Retinal pigment epithelial cell (primary cell): ENCODE measurements at regions not wholly inside any gene's neighbourhood (a gene's known extent, or its start where the extent isn't known, plus 50 kb on each side); places are given as distances from the start of the nearest gene placed in this dataset.
"Not testable (repeated sequence)": the region's sequence is repeated elsewhere in the genome, so short reads cannot be mapped to it uniquely, and the experiment has no call there.

Experiments
- DNase-seq: peaks from one replicate; pipeline ENCODE4 v3.0.0-alpha.2; 2010; ENCODE audit warnings: low read depth
- H3K4me3 ChIP-seq: 2 replicates; pipeline ENCODE4 v1.5.1; 2011; ENCODE audit warnings: mild to moderate bottlenecking, low read length, control low read depth, moderate library complexity
- TF ChIP-seq, protein P1 (sequence below): conservative IDR thresholded peaks from 2 replicates; pipeline ENCODE4 v1.5.1; 2011; ENCODE audit warnings: low read depth, low read length, control low read depth, inconsistent platforms

DNA sequence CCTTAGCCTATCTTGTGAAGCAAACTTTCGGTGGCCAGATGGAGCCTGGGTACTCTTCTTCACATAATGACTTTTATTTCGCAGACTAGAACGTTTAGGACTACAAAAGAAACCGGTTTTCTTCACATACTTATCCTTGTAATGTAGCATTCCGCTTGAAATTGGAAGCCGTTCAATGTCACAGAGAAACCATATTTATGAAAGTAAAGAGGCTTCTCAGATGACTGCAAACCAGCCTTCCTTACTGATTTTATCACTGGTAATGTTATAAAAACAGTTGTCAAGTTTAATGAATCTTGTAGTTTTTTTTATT is 94.1 kb downstream of the PPIAL4G start:
- H3K4me3 ChIP-seq = peak overlapping the region; percentile 53
- TF ChIP-seq, protein P1, sequence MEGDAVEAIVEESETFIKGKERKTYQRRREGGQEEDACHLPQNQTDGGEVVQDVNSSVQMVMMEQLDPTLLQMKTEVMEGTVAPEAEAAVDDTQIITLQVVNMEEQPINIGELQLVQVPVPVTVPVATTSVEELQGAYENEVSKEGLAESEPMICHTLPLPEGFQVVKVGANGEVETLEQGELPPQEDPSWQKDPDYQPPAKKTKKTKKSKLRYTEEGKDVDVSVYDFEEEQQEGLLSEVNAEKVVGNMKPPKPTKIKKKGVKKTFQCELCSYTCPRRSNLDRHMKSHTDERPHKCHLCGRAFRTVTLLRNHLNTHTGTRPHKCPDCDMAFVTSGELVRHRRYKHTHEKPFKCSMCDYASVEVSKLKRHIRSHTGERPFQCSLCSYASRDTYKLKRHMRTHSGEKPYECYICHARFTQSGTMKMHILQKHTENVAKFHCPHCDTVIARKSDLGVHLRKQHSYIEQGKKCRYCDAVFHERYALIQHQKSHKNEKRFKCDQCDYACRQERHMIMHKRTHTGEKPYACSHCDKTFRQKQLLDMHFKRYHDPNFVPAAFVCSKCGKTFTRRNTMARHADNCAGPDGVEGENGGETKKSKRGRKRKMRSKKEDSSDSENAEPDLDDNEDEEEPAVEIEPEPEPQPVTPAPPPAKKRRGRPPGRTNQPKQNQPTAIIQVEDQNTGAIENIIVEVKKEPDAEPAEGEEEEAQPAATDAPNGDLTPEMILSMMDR = no peak
- no peak for DNase-seq

DNA sequence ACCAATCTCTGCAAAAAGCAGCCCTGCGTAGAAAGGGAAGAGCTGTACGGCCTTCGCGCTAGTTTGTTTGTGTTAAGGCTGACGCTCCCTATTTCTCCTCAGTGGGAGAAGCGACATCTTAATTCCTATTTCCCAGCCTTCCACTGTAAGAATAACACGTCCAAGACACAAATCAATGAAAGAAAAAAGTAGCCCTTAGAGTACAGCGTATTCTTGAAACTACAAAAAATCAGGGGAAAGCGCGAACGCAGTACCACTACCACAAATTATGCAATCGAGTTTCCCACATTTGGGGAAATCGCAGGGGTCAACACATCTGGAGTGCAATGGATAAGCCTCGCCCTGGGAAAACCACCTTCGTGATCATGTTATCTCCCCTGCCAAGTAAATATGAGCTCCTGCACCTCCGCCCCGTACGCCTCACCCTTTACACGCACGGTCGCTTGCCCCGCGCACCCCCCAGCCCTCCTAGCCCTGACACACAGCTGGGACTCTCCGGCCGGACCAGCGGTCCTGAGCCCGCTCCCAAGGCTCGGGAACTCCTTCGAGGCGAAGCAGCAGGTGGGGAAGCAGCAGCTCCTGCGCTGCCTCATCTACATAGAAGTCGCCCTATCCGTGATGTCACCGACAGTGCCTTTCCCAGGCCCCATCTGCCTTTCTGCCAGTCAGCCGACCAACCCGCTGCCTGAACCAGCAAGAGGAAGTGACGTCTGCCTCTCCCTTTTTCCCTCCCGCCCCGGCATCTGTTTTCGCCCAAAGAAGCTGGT is 94.7 kb downstream of the PPIAL4G start:
- H3K4me3 ChIP-seq = peak overlapping the region; percentile 53
- peak; percentile 82 for DNase-seq
- TF ChIP-seq, protein P1 = no peak

DNA sequence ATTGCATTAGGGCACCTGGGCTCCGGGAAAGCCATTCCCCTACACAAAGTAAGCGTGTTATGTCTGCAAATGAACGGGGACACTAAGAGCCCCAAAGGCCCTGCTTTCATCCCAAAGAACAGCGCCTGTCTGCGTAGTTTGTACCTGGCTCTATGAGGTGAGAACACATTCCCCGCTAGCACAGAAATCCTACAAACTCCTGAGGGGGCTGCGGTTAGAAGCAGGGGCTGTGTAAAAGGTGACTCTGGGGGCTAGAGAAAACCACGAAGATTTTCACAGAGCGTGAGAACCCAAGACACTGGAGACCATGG is 95.2 kb downstream of the PPIAL4G start:
- peak overlapping the region; percentile 53 for H3K4me3 ChIP-seq
- not testable (repeated sequence) for DNase-seq

DNA sequence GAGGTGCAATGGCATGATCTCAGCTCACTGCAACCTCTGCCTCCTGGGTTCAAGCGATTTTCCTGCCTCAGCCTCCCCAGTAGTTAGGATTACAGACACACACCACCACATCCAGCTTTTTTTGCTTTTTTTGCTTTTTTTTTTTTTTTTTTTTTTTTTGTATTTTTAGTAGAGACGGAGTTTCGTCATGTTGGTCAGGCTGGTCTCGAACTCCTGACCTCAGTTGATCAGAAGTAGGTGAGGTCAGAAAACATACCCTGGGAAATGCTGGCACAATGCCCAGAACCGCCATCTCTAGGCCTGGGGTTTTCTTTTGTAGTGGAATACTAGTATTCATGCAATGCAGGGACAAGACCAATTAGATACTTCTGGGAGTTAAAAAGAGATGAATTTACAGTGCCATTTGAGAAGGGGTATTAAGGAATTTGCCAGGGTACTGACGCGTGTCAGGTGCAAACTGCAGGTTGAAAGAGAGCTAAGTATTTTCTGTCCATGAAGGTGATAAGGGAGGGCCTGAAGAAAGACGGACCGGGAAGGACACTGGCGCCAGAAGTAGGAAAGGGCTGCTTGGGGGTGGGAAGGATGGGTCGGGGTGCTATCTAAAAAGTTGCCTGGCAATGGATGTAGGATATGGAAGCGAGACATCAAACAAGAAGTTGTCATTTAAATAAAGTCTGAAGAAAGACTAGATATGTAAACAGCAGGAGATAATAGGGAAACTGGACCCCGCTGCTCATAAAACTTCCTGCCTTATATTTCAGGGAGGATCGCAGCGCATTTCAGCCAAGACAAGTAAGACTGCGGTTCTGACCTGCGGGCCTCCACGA is 95.8 kb downstream of the PPIAL4G start:
- not testable (repeated sequence) for H3K4me3 ChIP-seq, DNase-seq

DNA sequence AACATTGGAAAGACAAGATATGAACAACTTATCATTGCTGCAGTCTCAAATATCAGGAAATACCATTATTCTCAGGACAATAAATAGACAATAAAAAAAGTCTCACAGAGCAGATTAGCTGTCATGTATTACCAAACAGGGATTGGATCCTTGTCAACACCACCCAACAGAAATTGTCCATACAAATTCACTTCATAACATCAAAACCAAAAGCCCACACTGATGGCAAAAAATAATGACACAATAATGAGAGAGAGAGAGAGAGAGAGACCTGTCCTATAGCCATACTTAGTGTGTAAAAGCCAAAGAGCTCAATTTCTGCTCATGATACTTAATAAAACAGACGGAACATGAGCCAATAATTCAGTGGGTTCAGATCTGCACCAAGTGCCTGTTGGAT is 96.5 kb downstream of the PPIAL4G start:
- no peak overlapping the region for H3K4me3 ChIP-seq
- TF ChIP-seq, protein P1 = no peak
- DNase-seq = no peak

DNA sequence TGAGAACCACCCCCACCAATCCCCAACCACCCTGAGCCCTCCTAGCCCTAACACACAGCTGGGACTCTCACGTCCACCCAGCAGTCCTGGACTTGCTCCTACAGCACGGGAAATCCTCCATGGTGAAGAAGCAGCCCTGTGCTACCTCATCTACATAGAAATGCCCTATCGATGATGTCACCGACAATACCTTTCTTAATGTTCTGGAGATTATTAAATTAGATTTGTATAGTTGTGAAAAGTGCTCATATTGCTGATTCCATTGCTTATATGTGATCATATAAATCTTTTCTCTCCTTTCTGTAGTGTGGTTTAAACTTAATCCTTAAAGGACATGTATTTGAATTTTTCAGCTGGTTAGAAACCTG is 97.1 kb downstream of the PPIAL4G start:
- DNase-seq, H3K4me3 ChIP-seq: not testable (repeated sequence)

DNA sequence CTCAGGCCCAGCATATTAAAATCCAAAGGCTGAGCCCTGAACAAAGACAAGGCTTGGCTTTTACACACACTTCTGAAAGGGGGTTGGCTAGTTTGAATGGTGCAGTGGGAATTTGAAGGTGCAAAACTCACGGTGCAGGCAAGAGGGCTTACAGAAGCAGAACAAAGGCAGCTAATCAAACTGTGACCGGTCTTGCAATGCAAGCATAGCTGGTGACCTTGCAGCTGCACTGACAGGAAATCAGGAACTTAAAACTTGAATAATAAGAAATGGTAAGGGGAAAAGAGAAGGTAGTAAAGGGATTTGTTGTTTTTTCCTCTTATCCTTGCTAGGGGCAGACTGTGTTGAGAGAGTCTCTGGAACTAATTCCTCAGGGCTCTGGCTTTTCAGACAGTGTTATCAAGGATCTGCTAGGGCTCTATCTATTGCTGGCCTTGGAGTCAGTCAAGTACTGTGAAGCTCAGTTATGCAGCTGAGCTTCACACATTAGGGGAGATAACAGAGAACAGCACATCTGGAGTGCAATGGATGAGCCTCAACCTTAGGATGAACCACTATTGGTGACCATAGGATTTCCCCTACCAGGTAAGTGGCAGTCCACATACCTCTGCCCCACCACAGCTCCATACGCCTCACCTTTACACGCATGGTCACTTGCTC is 97.6 kb downstream of the PPIAL4G start:
- TF ChIP-seq, protein P1 = no peak
- H3K4me3 ChIP-seq = no peak overlapping the region

DNA sequence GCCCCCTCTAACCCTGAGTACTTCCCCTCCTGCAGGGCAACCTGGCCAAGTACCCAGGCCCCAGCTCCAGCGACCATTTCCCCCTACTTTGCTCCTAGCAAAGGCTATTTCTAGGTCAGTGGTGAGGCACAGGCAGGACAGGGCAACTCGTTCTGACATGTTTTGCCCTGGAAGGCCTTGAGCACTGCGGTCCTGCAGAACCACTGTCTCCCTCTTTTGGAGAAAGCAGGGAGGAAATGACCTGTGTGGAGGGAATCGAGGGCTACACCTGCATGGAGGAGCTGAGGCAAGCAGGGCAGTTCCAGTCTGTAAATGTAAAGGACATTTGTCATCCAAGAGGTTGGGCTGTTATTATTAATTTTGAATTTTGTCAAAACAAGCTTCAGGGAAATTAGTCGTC is 99.1 kb downstream of the PPIAL4G start:
- TF ChIP-seq, protein P1 = no peak
- H3K4me3 ChIP-seq = no peak overlapping the region
- DNase-seq = no peak

More for the DNA sequence above, 97.6 kb downstream of the PPIAL4G start:
- no peak for DNase-seq
